NCI-H510A treated with DMSO at 0.1 percent for 48 hours (cell line): ENCODE measurements at regions not wholly inside any gene's neighbourhood (a gene's known extent, or its start where the extent isn't known, plus 50 kb on each side); places are given as distances from the start of the nearest gene placed in this dataset.
A peak's percentile ranks its signal among the peaks of the same experiment; 100 is the strongest.
"Not testable (repeated sequence)": the region's sequence is repeated elsewhere in the genome, so short reads cannot be mapped to it uniquely, and the experiment has no call there.

ENCODE experiments used
- DNase-seq: peaks from one replicate; lab custom pipeline; 2025; lab: John Stamatoyannopoulos, UW

- no peak for DNase-seq
These were observed 57.4 kb upstream of the ZBTB20 start for GRCh38 chr3:115204475-115204874.

- DNase-seq = no peak
These were observed 61.1 kb upstream of the ZBTB20 start for GRCh38 chr3:115208066-115208750.

- no peak for DNase-seq
These were observed 64.9 kb upstream of the ZBTB20 start for GRCh38 chr3:115211810-115212492.

GRCh38 chr3:115212615-115213014 is 65.5 kb upstream of the ZBTB20 start:
- no peak for DNase-seq

GRCh38 chr3:115213052-115213451 is 66.0 kb upstream of the ZBTB20 start:
- DNase-seq = not testable (repeated sequence)

- DNase-seq = no peak
These were observed 70.2 kb upstream of the ZBTB20 start for GRCh38 chr3:115217292-115217677.

- DNase-seq = peak; percentile 66
These were observed 70.8 kb upstream of the ZBTB20 start for GRCh38 chr3:115217678-115218451.

GRCh38 chr3:115218859-115219258 is 71.8 kb upstream of the ZBTB20 start:
- DNase-seq = no peak

GRCh38 chr3:115224687-115225086 is 77.6 kb upstream of the ZBTB20 start:
- DNase-seq = no peak

GRCh38 chr3:115226844-115227445 is 79.9 kb upstream of the ZBTB20 start:
- DNase-seq = no peak

- no peak for DNase-seq
These were observed 80.4 kb upstream of the ZBTB20 start for GRCh38 chr3:115227461-115227860.

GRCh38 chr3:115228266-115228665 is 81.2 kb upstream of the ZBTB20 start:
- no peak for DNase-seq

GRCh38 chr3:115232167-115232566 is 85.1 kb upstream of the ZBTB20 start:
- no peak for DNase-seq

GRCh38 chr3:115233021-115233420 is 85.9 kb upstream of the ZBTB20 start:
- no peak for DNase-seq

- no peak for DNase-seq
These were observed 89.4 kb upstream of the ZBTB20 start for GRCh38 chr3:115236496-115236895.

- peak; percentile 67 for DNase-seq
These were observed 92.6 kb upstream of the ZBTB20 start for GRCh38 chr3:115239717-115240116.

GRCh38 chr3:115244350-115244749 is 97.3 kb upstream of the ZBTB20 start:
- no peak for DNase-seq

GRCh38 chr3:115245438-115245837 is 98.3 kb upstream of the ZBTB20 start:
- DNase-seq = no peak

- no peak for DNase-seq
These were observed 98.8 kb upstream of the ZBTB20 start for GRCh38 chr3:115245899-115246298.

GRCh38 chr3:115246461-115247020 is 99.5 kb upstream of the ZBTB20 start:
- DNase-seq = no peak

- DNase-seq = no peak
These were observed 101.2 kb upstream of the ZBTB20 start for GRCh38 chr3:115248274-115248673.

GRCh38 chr3:115251509-115251908 is 104.4 kb upstream of the ZBTB20 start:
- no peak for DNase-seq
